ENCODE measurements at regions not wholly inside any gene's neighbourhood (a gene's known extent, or its start where the extent isn't known, plus 50 kb on each side); places are given as distances from the start of the nearest gene placed in this dataset.
A peak's percentile ranks its signal among the peaks of the same experiment; 100 is the strongest.

DNA sequence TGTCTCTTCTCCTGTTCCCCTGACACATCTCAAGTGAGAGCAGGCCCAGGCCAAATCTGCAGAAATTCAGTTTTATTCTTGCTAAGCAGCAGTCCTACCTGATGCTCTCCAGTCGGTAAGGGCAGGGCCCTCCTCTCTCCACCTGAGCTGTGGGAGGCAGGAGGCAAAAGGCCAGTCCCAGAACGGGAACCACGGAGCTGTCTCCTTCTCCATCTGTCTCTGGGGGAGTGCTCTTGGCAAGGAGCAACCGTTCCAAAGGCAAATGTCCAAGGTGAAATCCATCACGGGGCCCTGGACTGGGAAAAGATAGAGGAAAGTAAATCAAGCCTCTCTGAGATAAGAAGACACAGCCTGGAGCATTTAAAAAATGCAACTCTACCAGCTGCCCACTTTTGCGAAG, 65.2 kb upstream of the CDON start:
- no peak for DNase-seq

DNA sequence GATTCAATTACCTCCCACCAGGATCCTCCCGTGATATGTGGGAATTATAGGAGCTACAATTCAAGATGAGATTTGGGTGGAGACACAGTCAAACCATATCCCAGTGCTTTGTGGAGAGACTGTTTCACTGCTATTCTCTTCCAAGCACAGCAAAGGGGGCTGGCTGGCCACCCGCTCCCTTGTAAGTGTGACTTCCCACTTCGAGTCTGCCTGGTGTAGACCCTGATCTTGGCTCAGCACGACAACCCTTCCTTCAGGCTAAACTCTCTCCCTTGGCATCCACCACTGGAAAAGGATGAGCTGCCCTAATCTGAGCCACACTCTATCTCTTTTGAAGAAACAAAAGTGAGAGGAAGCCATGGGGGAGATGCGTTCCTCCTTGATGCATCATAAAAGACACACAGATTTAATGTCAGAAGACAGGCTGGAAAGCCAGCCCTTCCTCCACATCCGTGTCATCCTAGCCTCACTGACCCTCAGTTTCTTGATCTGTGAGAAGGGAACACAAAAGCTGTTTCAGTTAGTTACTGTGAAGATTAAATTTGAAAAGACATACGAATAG, 64.7 kb upstream of the CDON start:
- DNase-seq, result no peak

DNA sequence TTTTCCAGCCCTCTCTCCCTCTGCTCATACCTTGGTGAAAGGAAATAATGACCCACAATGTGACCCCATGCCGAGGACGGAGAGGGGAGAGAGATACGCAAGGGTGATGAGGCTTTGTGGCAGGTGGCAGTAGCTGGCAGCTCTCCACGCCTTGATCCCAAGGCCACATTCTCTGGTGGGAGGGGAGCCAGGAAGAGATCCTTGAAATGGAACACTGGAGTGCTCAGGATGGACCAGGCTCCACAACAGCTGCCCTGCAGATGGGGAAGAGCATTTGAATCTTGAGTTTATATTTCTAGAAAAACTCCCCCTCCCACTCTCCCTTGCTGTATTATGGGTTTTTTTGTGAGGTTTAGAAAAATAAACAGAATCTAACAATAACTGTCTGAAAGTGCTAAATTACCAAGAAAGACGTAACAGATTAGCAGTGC, 61.6 kb upstream of the CDON start:
- DNase-seq, result peak; percentile 72

DNA sequence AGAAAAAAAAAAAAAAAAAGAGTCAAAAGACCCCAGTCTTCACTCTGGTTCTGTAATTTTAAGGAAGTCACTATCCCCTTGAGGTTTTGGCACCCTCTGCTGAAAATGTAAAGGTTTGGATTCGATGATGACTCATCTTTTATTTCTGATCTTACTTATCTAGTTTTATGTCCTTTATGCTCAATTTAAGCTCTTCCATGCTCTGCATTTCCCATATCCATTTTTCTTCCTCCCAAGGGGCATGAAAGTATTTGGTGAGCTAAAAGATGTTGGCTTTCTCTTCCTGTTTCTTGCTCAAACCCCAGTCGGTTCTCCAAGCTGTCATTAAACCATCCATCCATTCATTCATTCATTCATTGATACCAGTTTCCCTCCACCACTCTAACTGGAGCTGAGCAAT, 61.0 kb upstream of the CDON start:
- no peak for DNase-seq

DNA sequence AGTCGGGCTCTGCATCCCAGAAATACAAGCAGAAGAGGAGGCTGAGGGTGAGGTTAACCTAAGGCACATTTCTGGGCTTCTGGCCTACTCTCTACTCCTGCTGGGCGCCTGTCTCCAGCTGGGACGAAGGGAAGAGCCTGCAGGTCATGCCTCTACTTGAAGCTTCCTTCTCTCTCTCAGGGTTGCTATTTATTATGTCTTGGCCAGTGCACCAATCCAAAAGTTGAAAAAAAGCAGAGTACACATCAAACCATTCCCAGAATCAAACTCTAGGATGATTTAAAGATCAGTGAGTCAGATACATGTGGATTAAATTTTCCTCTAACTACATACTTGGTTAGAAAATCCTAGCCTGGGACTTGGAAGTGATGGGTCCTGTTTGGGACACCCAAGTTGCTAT, 60.2 kb upstream of the CDON start:
- no peak for DNase-seq

DNA sequence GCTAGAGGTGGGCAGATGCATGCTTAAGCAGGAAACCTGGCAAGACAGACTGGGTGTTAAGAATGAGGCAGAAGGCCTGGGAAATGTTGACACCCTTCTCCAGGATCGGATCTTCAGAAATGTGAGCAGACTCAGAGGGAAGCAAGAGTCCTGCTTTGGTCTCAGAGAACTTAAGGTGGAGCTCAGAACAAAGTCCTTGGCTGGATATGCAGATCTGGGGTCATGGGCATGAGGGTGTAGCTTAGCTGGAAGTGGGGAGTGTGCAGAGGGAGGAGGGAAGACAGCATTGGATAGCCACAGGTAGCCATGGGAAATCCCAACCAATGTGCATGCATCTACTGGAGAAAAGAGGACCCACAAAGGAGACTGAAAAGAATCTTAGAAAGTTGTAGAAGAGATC, 58.6 kb upstream of the CDON start:
- no peak for DNase-seq

DNA sequence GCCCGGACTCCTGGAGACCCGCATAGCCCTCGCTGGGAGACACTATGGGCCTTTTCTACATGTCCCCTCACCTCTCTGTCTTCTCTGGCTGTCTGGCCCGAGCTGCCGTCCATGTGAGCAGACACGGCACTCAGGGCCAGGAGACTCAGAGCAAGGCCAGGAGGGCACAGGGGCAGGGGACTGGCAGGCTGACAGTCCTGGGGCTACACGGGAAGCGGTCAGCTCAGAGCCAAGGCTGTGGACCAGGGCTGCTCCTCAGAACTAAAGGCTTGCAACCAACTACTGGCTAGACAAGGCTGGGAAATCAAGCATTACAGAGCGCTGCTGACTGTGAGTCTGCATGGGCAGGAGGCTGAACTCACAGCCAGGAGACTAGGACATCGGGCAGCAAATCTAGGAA, 56.1 kb upstream of the CDON start:
- no peak for DNase-seq

DNA sequence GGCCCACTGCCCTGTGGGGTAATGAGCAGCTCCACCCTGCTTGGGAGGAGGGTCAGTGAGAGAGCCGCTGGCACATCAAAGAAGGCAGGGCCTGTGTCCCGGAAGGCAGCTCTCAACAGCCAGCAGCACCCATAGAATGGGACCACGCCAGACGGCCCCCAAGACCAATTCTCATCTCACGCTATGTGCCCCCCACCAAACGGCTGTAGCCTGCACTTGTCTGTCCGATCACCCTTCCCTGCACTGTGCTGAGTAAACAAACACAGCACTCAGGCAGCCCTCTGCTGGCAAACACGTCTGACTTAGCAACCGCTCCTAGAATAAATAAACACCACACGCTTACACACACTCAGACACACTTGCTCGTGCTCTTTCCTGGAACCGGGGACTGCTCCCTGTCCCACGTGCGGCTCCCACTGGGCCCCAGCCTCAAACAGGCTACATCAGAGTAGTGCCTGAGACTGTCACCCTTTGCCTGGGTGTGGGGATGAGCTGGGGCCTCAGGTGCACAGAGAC, 53.2 kb upstream of the CDON start:
- DNase-seq, result peak; percentile 99

DNA sequence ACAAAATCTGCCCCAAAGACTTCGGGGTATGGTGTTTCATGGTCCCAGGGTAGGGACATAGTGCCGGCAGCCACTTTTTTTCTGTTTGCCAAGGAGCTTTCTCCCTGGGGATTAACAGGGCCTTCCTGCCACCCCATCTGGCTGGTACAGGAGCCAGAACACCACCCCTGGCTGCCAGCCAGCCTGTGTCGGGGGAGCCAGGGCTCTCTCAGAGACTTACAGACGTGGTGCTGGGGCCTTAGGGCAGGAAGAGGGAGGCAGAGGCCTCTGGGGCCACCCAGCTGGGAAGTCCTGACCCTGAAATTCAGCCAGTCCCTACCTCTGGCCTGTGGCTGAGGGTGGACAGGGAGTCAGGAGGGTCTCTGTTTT, 52.4 kb upstream of the CDON start:
- DNase-seq, result peak; percentile 81

DNA sequence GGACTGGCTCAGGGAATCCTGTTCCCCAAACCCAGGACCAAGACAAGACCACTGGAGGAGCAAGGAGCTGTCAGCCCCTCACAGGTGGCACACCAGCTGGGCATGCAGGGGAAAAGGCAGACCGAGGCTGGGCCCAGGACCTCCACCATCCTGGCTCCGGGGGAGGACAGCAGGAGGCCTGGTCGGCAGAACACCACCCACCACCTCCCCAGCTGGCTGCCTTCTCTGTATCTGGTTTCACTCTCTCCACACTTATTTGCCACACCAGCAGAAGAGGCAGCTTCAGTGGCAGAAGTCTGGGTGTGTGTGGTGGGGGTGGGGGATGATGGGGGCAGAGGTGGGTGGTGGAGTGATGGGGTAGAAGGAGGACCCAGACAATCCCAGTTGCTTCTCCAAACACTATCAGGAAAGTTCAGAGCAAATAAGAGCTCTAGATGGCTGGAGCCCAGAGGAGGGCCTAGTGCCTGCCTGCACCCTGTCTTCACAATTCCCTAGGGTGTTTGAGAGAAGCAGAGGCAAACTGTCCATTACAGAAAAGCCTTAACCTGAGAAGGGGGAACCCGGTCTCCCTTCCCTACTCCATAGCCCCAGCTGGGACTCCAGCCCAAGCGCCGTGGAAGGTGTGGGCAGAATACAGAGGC, 51.9 kb upstream of the CDON start:
- peak; percentile 57 for DNase-seq

DNA sequence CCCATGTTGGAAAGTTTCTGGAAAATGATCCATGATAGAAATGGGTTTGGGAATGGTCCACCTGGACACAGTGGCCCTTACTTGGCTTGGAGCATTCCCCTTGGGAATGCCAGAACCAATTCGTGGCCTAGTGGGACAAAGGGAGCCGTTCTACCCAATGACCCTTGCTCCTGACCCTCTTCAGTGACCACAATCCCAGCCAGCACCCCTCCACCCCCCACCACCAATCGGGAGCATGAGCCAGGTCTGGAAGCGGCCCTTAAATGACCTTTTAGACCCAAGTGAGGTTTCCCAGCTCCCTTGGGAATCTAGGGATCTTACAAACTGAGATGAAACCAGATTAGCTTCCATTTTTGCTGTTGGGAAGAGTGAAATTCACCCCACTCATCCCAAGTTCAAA, 51.3 kb upstream of the CDON start:
- DNase-seq, result no peak

DNA sequence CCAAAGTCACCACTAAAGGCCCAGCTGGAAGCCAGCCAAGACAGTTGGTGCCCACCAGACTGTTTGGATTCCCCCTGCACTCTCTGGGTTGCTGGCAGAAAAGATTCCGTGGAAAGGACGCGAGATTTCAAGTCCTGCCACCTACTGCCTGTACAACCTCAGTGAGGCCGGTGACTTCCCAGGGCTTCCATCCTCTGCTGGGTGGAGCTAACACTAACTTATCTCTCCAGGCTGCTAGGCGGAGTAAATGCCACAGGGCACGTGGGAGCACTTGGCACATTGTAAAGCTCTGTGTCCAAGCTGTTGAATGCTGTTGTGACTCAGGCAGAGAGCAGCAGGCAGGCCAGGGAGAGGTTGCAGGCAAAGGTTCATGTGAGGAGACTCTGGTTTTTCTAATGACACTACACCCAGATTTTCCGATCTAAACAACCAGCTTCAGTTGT, 50.9 kb upstream of the CDON start:
- peak; percentile 89 for DNase-seq

DNA sequence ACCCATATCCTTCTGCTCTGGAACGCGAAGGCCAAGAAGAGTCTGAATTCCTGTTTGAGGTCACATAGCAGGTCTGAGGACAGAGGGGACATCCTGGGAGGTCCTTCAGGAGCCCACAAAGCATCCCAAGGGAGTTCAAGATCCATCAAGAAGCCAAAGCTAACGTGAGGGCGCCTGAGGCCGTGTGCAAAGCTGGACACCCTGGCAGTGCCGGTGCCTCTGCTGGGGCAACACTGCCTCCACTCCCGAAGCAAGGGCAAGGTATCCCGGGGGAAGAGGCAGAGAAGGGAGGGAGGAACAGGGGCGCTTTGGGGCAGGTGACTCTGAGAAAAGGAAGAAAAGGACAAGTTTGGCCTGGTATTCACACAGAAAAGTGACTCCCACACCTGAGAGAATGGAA, 50.3 kb upstream of the CDON start:
- no peak for DNase-seq

DNA sequence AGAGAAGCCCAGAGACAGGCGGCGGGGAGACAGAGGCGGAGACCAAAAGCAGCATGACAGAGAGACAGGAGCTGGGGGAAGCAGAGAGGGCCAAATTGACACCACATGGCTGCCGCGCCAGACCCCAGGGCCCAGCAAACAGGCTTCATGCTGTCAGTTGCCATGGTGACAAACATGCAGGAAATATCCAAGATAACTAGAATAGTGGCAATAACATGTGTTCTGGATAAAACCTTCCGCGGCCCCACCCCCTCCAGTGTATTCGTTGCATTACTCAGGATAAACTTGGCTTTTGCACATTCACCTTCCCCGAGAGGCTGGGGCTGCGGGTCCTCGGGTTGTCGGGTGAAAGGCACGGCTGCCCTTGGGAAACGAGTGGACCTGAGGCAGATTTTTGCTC, 49.9 kb upstream of the CDON start:
- DNase-seq, result no peak
